ENCODE measurements at regions not wholly inside any gene's neighbourhood (a gene's known extent, or its start where the extent isn't known, plus 50 kb on each side); places are given as distances from the start of the nearest gene placed in this dataset.

- DNase-seq, result no peak
Measured at GRCh38 chr9:18353473-18353872, 120.5 kb upstream of the ADAMTSL1 start.

GRCh38 chr9:18357321-18357720 is 116.6 kb upstream of the ADAMTSL1 start:
- DNase-seq, result no peak

- no peak for DNase-seq
Measured at GRCh38 chr9:18358325-18358724, 115.6 kb upstream of the ADAMTSL1 start.

- DNase-seq, result no peak
Measured at GRCh38 chr9:18359335-18359734, 114.6 kb upstream of the ADAMTSL1 start.

GRCh38 chr9:18360005-18360404 is 113.9 kb upstream of the ADAMTSL1 start:
- no peak for DNase-seq

GRCh38 chr9:18361646-18362045 is 112.3 kb upstream of the ADAMTSL1 start:
- DNase-seq, result no peak

GRCh38 chr9:18362166-18362565 is 111.8 kb upstream of the ADAMTSL1 start:
- DNase-seq, result no peak

- DNase-seq, result peak; percentile 1
Measured at GRCh38 chr9:18362901-18363685, 110.9 kb upstream of the ADAMTSL1 start.

- no peak for DNase-seq
Measured at GRCh38 chr9:18365651-18366050, 108.3 kb upstream of the ADAMTSL1 start.

GRCh38 chr9:18366184-18366583 is 107.8 kb upstream of the ADAMTSL1 start:
- DNase-seq, result no peak

GRCh38 chr9:18368206-18368605 is 105.7 kb upstream of the ADAMTSL1 start:
- no peak for DNase-seq

- DNase-seq, result no peak
Measured at GRCh38 chr9:18371141-18371540, 102.8 kb upstream of the ADAMTSL1 start.

- DNase-seq, result no peak
Measured at GRCh38 chr9:18371621-18372020, 102.3 kb upstream of the ADAMTSL1 start.

- no peak for DNase-seq
Measured at GRCh38 chr9:18379073-18379811, 94.7 kb upstream of the ADAMTSL1 start.

- no peak for DNase-seq
Measured at GRCh38 chr9:18382243-18382642, 91.7 kb upstream of the ADAMTSL1 start.

- DNase-seq, result no peak
Measured at GRCh38 chr9:18384066-18384465, 89.9 kb upstream of the ADAMTSL1 start.

GRCh38 chr9:18385696-18386490 is 88.1 kb upstream of the ADAMTSL1 start:
- no peak for DNase-seq

- DNase-seq, result no peak
Measured at GRCh38 chr9:18390393-18390792, 83.6 kb upstream of the ADAMTSL1 start.

- peak; percentile 93 for DNase-seq
Measured at GRCh38 chr9:18393340-18394130, 80.4 kb upstream of the ADAMTSL1 start.

- DNase-seq, result peak; percentile 9
Measured at GRCh38 chr9:18394847-18395351, 79.1 kb upstream of the ADAMTSL1 start.

GRCh38 chr9:18396102-18396728 is 77.7 kb upstream of the ADAMTSL1 start:
- no peak for DNase-seq

GRCh38 chr9:18397076-18397475 is 76.9 kb upstream of the ADAMTSL1 start:
- DNase-seq, result no peak

All from NCI-H2029 (cell line).